Ishikawa (cell line): ENCODE measurements at regions not wholly inside any gene's neighbourhood (a gene's known extent, or its start where the extent isn't known, plus 50 kb on each side); places are given as distances from the start of the nearest gene placed in this dataset.
A peak's percentile ranks its signal among the peaks of the same experiment; 100 is the strongest.

ENCODE experiments used
- CEBPB ChIP-seq: IDR thresholded peaks from 2 replicates; pipeline ENCODE4 v1.6.1; 2012
- CREB1 ChIP-seq: IDR thresholded peaks from 2 replicates; pipeline ENCODE4 v1.6.1; 2012; ENCODE audit warnings: low read depth
- EGR1 ChIP-seq: IDR thresholded peaks from 2 replicates; pipeline ENCODE4 v1.6.1; 2012
- EP300 ChIP-seq: IDR thresholded peaks from 2 replicates; pipeline ENCODE4 v1.6.1; 2012; ENCODE audit warnings: borderline replicate concordance
- FOXM1 ChIP-seq: IDR thresholded peaks from 2 replicates; pipeline ENCODE4 v1.6.1; 2012; ENCODE audit warnings: low read depth, borderline replicate concordance
- NFIC ChIP-seq: IDR thresholded peaks from 2 replicates; pipeline ENCODE4 v1.6.1; 2012
- RAD21 ChIP-seq: IDR thresholded peaks from 2 replicates; pipeline ENCODE4 v1.6.1; 2012; ENCODE audit warnings: low read depth
- TAF1 ChIP-seq: IDR thresholded peaks from 2 replicates; pipeline ENCODE4 v1.6.1; 2012; ENCODE audit warnings: low read depth, mild to moderate bottlenecking
- TCF12 ChIP-seq: IDR thresholded peaks from 2 replicates; pipeline ENCODE4 v1.6.1; 2012; ENCODE audit warnings: low read depth
- TEAD4 ChIP-seq: IDR thresholded peaks from 2 replicates; pipeline ENCODE4 v1.6.1; 2012
- YY1 ChIP-seq: IDR thresholded peaks from 2 replicates; pipeline ENCODE4 v1.6.1; 2012; ENCODE audit warnings: low read depth
- ZBTB7A ChIP-seq: IDR thresholded peaks from 2 replicates; pipeline ENCODE4 v1.6.1; 2012; ENCODE audit warnings: low read depth
- TF ChIP-seq, protein P1 (sequence below): IDR thresholded peaks from 2 replicates; pipeline ENCODE4 v1.6.1; 2012
- TF ChIP-seq, protein P2 (sequence below): IDR thresholded peaks from 2 replicates; pipeline ENCODE4 v1.6.1; 2012
- TF ChIP-seq, protein P3 (sequence below): IDR thresholded peaks from 2 replicates; pipeline ENCODE4 v1.6.1; 2012; ENCODE audit warnings: low read depth, mild to moderate bottlenecking

DNA sequence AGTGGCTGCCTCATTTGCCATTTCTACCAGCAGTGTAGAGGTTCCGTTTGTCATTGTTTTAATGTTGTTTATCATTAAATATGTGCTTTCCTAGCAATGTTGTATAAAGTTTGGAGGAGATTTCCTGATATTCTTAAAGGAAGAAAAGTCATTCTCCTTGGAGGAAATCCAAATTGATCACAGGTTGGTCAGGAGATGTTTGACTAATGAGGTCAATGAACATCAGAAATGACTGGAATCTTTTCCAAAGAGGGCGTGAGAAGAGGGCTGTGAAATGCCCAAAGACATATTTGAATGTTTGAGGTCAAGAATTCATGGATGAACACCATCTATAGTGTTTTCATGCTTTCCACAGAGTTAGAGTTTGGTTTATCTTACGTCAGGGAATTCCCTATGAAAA is 471.3 kb downstream of the MAT2B start:
- TF ChIP-seq CEBPB, result no peak
- no peak for TF ChIP-seq TEAD4
- TF ChIP-seq YY1, result no peak
- no peak for TF ChIP-seq RAD21
- TF ChIP-seq FOXM1, result no peak
- TF ChIP-seq TAF1, result no peak
- TF ChIP-seq, protein P1, sequence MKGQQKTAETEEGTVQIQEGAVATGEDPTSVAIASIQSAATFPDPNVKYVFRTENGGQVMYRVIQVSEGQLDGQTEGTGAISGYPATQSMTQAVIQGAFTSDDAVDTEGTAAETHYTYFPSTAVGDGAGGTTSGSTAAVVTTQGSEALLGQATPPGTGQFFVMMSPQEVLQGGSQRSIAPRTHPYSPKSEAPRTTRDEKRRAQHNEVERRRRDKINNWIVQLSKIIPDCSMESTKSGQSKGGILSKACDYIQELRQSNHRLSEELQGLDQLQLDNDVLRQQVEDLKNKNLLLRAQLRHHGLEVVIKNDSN, result no peak
- TF ChIP-seq ZBTB7A, result no peak
- TF ChIP-seq EP300, result no peak
- no peak for TF ChIP-seq EGR1
- no peak for TF ChIP-seq NFIC
- TF ChIP-seq, protein P2, sequence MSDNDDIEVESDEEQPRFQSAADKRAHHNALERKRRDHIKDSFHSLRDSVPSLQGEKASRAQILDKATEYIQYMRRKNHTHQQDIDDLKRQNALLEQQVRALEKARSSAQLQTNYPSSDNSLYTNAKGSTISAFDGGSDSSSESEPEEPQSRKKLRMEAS, result no peak
- TF ChIP-seq, protein P3, sequence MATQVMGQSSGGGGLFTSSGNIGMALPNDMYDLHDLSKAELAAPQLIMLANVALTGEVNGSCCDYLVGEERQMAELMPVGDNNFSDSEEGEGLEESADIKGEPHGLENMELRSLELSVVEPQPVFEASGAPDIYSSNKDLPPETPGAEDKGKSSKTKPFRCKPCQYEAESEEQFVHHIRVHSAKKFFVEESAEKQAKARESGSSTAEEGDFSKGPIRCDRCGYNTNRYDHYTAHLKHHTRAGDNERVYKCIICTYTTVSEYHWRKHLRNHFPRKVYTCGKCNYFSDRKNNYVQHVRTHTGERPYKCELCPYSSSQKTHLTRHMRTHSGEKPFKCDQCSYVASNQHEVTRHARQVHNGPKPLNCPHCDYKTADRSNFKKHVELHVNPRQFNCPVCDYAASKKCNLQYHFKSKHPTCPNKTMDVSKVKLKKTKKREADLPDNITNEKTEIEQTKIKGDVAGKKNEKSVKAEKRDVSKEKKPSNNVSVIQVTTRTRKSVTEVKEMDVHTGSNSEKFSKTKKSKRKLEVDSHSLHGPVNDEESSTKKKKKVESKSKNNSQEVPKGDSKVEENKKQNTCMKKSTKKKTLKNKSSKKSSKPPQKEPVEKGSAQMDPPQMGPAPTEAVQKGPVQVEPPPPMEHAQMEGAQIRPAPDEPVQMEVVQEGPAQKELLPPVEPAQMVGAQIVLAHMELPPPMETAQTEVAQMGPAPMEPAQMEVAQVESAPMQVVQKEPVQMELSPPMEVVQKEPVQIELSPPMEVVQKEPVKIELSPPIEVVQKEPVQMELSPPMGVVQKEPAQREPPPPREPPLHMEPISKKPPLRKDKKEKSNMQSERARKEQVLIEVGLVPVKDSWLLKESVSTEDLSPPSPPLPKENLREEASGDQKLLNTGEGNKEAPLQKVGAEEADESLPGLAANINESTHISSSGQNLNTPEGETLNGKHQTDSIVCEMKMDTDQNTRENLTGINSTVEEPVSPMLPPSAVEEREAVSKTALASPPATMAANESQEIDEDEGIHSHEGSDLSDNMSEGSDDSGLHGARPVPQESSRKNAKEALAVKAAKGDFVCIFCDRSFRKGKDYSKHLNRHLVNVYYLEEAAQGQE, result no peak
- TF ChIP-seq TCF12, result no peak
- no peak for TF ChIP-seq CREB1

DNA sequence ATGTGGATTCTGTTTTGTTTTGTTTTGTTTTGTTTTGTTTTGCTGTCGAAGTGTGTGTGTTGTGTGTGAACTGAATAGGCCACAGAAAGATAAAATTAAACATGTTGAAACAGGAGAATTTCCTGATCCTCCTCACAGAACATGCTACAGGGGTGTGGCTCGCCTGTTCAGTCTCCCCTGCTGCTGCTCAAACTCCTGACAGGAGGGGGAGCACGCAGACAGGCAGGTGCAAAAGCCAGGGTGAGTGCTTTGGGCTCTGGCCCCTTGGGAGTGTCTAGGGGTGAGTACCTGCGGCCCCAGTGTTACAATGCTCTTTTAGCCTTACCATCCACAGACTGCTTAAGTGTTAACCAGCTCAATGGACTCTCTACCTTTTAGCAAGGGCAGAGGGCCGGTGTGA is 473.5 kb downstream of the MAT2B start:
- peak; percentile 38 for TF ChIP-seq RAD21
- TF ChIP-seq, protein P2, result no peak

DNA sequence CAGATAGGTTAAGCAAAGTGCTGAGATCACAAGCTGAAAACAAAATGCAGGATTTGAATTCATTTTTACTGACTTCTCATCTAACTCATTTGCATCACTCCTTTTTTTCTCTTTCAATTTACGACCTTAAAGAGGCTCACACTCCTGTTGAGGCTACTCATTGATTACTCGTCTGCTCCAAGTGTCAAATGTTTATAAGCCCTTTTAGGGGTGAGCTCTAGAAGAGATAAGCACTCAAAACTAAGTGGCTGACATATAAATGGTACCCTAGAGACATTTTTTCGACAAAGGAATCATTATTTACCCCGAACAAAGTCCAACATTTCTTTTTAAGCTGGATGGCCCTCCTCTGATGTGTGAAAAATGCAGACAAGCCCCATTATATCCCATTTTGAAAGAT is 483.1 kb downstream of the MAT2B start:
- TF ChIP-seq TCF12, result no peak
- TF ChIP-seq YY1, result no peak
- TF ChIP-seq NFIC, result no peak
- no peak for TF ChIP-seq TAF1
- TF ChIP-seq, protein P1, result no peak
- no peak for TF ChIP-seq RAD21
- no peak for TF ChIP-seq TEAD4

DNA sequence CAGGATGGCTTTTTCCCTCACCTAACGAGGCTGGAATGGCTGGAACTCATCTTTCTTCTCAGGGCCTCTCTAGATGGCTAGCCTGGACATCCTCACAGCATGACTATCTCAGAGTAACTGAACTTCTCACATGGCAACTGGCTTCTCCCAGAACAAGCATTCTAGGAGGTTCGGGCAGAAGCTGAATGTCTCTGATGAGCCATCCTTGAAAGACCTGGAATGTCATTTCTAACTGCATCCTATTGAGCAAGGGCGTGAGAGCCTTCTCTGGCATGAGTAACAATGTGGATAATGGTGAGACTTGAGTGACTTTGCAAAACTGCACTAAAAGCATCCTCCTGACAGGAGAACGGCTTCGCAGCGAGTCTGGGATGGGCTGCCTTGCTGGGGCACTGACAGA is 487.7 kb downstream of the MAT2B start:
- no peak for TF ChIP-seq EGR1
- TF ChIP-seq FOXM1, result no peak
- TF ChIP-seq, protein P2, result no peak
- no peak for TF ChIP-seq TAF1
- no peak for TF ChIP-seq ZBTB7A
- no peak for TF ChIP-seq YY1
- no peak for TF ChIP-seq NFIC
- TF ChIP-seq CREB1, result no peak
- no peak for TF ChIP-seq TCF12
- no peak for TF ChIP-seq RAD21

DNA sequence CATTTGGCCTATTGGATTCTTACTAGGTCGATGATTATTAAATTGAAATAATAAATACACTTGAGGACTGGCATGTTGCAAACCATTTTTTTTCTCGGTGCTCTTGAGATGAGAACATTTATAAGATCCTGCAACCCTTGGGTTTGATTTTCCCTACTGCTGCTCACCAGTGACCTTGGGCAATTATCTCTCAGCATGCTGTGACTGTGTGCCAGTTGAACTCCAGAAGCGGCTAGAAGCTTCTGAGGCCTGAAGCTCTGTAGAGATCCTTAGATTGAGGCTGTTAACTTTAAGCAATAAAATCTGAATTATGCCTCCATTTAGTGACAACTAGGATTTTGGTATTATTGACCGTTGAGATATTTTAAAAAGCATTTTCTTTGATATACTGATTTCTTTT is 489.8 kb downstream of the MAT2B start:
- TF ChIP-seq YY1, result no peak
- no peak for TF ChIP-seq CEBPB
- TF ChIP-seq TCF12, result no peak
- TF ChIP-seq TEAD4, result no peak
- no peak for TF ChIP-seq TAF1
- TF ChIP-seq EP300, result no peak
- TF ChIP-seq, protein P1, result no peak
- TF ChIP-seq, protein P3, result no peak
- TF ChIP-seq ZBTB7A, result no peak
- no peak for TF ChIP-seq CREB1
- no peak for TF ChIP-seq NFIC
- no peak for TF ChIP-seq RAD21
- no peak for TF ChIP-seq EGR1
- TF ChIP-seq, protein P2, result no peak
- no peak for TF ChIP-seq FOXM1
